Astrocyte of the cerebellum (primary cell): ENCODE measurements at regions not wholly inside any gene's neighbourhood (a gene's known extent, or its start where the extent isn't known, plus 50 kb on each side); places are given as distances from the start of the nearest gene placed in this dataset.

Experiments used
- DNase-seq: peaks from one replicate; pipeline ENCODE4 v3.0.0-alpha.2; 2011; ENCODE audit warnings: low read depth
- H3K4me3 ChIP-seq: 2 replicates; pipeline ENCODE4 v1.5.1; 2011; ENCODE audit warnings: mild to moderate bottlenecking, low read depth, low read length, moderate library complexity
- CTCF ChIP-seq: IDR thresholded peaks from 2 replicates; pipeline ENCODE4 v1.5.1; 2012; ENCODE audit warnings: low read length, low read depth, moderate library complexity, mild to moderate bottlenecking; ENCODE audit errors: missing control alignments
- in situ Hi-C: cut with HindIII; loops from 2 replicates; pipeline ENCODE4 v1.10.0; 2017; ENCODE audit warnings: low sequenced_read_pairs

DNA sequence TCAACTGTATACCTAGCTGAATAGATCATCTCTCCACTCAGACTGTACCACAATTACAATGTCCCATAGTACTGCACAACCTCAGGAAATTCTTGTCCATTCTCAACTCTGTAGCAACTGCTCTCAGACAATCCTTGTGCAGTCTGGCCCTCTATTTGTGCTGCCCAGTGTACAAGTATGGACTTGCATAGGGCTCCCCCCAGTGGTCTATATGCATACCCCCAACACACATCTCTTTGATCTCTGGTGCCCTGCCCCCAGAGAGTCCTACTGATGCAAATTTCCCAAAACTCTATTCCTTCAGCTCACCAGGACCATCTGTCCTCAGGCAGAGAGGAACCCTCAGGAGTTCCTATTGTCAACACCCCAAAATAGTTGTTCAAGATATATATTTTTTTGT, 205.3 kb downstream of the SLCO4C1 start:
- in situ Hi-C loops = no loop called here
- no peak overlapping the region for H3K4me3 ChIP-seq
- DNase-seq = no peak
- TF ChIP-seq CTCF = peak; percentile 21

GRCh38 chr5:102089883-102090282, 206.2 kb downstream of the SLCO4C1 start:
- DNase-seq = no peak
- H3K4me3 ChIP-seq = no peak overlapping the region
- in situ Hi-C loops = no loop called here
- no peak for TF ChIP-seq CTCF

- DNase-seq = no peak
- in situ Hi-C loops = no loop called here
- H3K4me3 ChIP-seq = no peak overlapping the region
- no peak for TF ChIP-seq CTCF
These were observed 208.2 kb downstream of the SLCO4C1 start for GRCh38 chr5:102087906-102088305.

DNA sequence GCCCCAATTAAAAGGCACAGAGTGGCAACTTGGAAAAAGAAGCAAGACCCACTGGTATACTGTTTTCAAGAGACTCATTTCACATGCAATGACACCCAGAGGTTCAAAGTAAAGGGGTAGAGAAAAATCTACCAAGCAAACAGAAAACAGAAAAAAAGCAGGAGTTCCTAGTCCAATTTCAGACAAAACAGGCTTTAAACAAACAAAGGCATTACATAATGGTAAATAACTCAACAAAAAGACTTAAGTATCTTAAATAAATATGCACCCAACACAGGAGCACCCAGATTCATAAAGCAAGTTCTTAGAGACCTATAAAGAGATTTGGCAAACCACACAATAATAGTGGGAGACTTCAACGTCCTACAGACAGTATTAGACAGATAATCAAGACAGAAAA, 215.8 kb downstream of the SLCO4C1 start:
- DNase-seq = no peak
- in situ Hi-C loops = no loop called here
- TF ChIP-seq CTCF = no peak
- no peak overlapping the region for H3K4me3 ChIP-seq

GRCh38 chr5:102077920-102078319, 218.2 kb downstream of the SLCO4C1 start:
- TF ChIP-seq CTCF = no peak
- in situ Hi-C loops = no loop called here
- H3K4me3 ChIP-seq = no peak overlapping the region
- no peak for DNase-seq

- no peak for DNase-seq
- in situ Hi-C loops = no loop called here
- no peak overlapping the region for H3K4me3 ChIP-seq
- no peak for TF ChIP-seq CTCF
These were observed 226.1 kb downstream of the SLCO4C1 start for GRCh38 chr5:102069974-102070373.

- DNase-seq = no peak
- H3K4me3 ChIP-seq = no peak overlapping the region
- no peak for TF ChIP-seq CTCF
- in situ Hi-C loops = no loop called here
These were observed 227.2 kb downstream of the SLCO4C1 start for GRCh38 chr5:102068870-102069269.
